Mucosa of rectum (tissue), 2 donors: ENCODE measurements at regions not wholly inside any gene's neighbourhood (a gene's known extent, or its start where the extent isn't known, plus 50 kb on each side); places are given as distances from the start of the nearest gene placed in this dataset.

Source experiments
- H3K27ac ChIP-seq, 2 donors: one replicate each; pipeline ENCODE4 v1.7.0; 2013; ENCODE audit warnings: inconsistent platforms in 2 of 2, low read depth in 2 of 2, low read length in 2 of 2
- H3K27me3 ChIP-seq, 2 donors: one replicate each; pipeline ENCODE4 v1.7.0; 2013; ENCODE audit warnings: low read length in 2 of 2; ENCODE audit not compliant: control insufficient read depth in 2 of 2, insufficient read depth in 2 of 2
- H3K36me3 ChIP-seq, 2 donors: one replicate each; pipeline ENCODE4 v1.7.0; 2013; ENCODE audit warnings: low read length in 2 of 2; ENCODE audit not compliant: control insufficient read depth in 2 of 2, insufficient read depth in 2 of 2
- H3K4me1 ChIP-seq, 2 donors: one replicate each; pipeline ENCODE4 v1.7.0; 2013; ENCODE audit warnings: low read length in 2 of 2, mild to moderate bottlenecking in 1 of 2; ENCODE audit not compliant: control insufficient read depth in 2 of 2, insufficient read depth in 2 of 2
- H3K4me3 ChIP-seq, 2 donors: one replicate each; pipeline ENCODE4 v1.7.0; 2013; ENCODE audit warnings: low read length in 2 of 2
- H3K9ac ChIP-seq, 2 donors: one replicate each; pipeline ENCODE4 v1.7.0; 2013; ENCODE audit warnings: low read length in 2 of 2, low read depth in 1 of 2, mild to moderate bottlenecking in 1 of 2
- H3K9me3 ChIP-seq, 2 donors: one replicate each; pipeline ENCODE4 v1.7.0; 2013; ENCODE audit warnings: low read length in 2 of 2; ENCODE audit not compliant: control insufficient read depth in 2 of 2
- donor health status: healthy.
- donor health status: Normal muscosa, but diverticular disease.

DNA sequence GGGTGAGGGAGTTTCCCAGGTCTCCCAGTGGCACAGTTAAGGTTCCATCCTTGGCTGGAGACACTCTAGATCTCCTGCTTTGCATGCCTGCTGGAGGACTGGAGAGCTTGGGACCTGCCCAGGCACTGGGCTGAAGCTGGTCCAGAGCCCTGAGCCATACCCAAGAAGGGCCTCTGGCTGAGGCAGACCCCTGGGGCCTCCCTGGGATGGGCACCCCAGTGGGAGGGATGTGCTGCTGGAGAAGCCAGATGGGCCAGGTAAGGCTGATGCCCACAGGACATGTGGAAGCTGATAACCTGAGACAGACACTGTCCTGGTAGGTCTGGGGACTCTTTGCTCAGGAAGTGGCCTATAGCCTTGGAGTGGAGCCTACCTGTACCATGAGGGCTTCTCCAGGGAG, 160.7 kb downstream of the TFCP2L1 start:
- peaks cover 0 to 5% of the 10 kb centered on the region in 2 donors for H3K4me1 ChIP-seq
- H3K27ac ChIP-seq: no peak overlapping the region
- no peak overlapping the region for H3K4me3 ChIP-seq
- H3K9me3 ChIP-seq: no peaks in the 10 kb centered on the region
- no peaks in the 10 kb centered on the region for H3K36me3 ChIP-seq
- H3K9ac ChIP-seq: no peak overlapping the region
- no peaks in the 10 kb centered on the region for H3K27me3 ChIP-seq

DNA sequence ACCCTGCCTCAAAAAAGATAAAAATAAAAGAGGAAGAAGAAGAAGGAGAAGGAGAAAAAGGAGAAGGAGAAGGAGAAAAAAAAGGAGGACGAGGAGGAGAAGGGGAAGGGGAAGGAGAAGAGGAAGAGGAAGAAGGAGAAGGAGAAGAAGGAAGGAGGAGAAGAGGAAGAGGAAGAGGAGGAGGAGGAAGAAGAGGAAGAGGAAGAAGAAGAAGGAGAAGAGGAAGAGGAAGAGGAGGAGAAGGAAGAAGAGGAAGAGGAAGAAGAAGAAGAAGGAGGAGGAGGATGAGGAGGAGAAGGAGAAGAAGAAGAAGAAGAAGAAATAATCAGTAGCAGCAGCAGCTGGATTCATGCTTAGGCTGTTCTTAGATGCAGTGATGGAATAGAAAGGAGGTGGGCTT, 159.7 kb downstream of the TFCP2L1 start:
- H3K9ac ChIP-seq: no peak overlapping the region
- no peaks in the 10 kb centered on the region for H3K36me3 ChIP-seq
- H3K4me1 ChIP-seq: peaks cover 0 to 5% of the 10 kb centered on the region in 2 donors
- no peak overlapping the region for H3K4me3 ChIP-seq
- H3K9me3 ChIP-seq: no peaks in the 10 kb centered on the region
- no peaks in the 10 kb centered on the region for H3K27me3 ChIP-seq
- no peak overlapping the region for H3K27ac ChIP-seq

DNA sequence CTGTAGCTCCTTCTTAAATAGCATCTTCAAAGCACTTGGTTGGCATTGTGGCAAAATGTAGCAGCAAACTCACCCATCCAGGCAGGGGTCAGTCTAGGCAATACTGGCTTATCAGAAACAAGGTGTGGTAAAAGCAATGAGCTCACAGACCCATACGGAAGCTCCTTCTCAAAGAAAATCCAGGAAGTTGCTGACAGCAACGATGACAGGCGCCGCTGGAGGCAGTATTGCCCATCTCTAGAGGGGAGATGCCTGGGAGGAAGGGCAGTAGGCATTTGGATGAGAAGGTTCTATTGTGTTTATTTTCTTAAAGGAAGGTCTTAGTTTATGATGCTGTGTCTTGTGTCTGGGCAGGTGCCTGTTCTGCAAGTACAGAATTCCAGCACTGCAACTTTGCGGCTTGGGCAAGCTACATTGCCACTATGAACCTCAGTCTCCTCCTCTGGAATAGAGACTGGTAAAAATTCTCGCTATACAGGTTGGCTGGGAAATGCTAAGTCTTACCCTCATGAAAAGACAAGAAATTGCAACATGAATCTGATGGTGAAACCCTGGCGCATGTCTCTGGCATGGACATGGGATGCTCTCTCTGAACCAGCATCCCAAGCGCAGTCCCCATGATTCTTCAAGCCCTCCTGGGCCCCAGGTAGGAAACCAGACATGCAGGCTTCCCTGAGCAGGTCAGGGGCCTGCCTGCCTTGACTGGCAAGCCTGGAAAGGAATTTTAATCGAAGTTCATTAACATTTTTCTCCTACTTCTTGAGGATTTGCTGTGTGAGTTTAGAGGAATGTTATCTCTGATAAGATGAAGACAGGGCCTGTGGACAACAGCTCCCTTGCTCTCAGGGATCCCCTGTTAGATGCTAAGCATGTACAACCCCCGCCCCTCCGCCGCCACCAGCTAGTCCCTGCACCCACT, 156.0 kb downstream of the TFCP2L1 start:
- Histone ChIP-seq H3K4me1 (peaks cover 0 to 5% of the 10 kb centered on the region in 2 donors), H3K9ac (peak overlapping the region in 1 of 2 donors; percentile 7), H3K27ac (peak overlapping the region in 1 of 2 donors; percentile 57), H3K36me3 (no peaks in the 10 kb centered on the region), H3K4me3 (no peak overlapping the region), H3K27me3 (no peaks in the 10 kb centered on the region), H3K9me3 (no peaks in the 10 kb centered on the region)

DNA sequence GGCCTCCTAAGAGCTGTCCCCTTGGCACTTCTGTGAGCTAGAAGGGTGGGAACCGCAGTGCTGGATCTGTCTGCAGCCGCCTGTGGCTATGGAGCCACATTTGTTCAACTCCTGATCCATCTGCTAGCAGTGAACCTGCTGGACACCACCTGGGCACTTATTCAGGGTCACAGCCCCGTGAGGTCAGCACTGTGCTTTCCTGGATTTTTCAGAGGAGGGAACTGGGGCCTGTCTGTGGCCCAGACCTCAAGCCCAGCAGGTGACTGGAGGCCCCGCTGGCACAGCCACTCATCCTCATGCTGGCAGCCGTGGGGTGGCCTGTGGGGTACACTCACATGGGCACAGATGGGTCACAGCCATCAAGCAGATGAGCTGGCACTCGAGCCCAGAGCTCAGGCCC, 155.3 kb downstream of the TFCP2L1 start:
- Histone ChIP-seq H3K9ac (no peak overlapping the region), H3K4me3 (no peak overlapping the region), H3K27ac (no peak overlapping the region), H3K36me3 (no peaks in the 10 kb centered on the region), H3K4me1 (peaks cover 0 to 5% of the 10 kb centered on the region in 2 donors), H3K27me3 (no peaks in the 10 kb centered on the region), H3K9me3 (no peaks in the 10 kb centered on the region)

DNA sequence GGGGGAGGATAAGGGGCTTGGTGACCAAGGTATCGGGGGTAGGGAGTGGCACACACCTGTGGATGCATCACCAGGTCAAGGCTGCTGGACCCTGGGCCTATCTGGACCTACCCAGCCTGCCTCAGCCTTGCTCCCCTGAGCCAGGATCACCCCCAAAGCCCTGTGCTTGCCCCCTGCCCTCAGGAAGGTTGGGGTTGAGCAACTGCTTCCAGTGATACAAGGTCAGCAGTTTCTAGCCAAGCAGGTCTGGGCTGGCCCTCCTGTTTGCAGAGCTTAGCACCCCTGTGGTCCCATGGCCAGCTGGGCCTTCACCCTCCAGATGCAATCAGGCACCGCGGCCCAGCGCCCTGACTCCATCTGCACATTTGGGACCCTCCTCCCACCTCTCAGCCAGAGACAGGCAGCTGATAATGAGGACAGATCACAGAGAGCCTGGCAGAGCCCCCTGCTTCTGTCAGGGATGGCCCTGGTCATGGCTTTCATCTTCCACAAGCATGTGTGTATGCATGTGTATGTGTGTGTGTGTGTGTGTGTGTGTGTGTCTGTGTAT, 154.6 kb downstream of the TFCP2L1 start:
- Histone ChIP-seq H3K4me3 (no peak overlapping the region), H3K36me3 (no peaks in the 10 kb centered on the region), H3K9ac (no peak overlapping the region), H3K27me3 (no peaks in the 10 kb centered on the region), H3K4me1 (peaks cover 0 to 5% of the 10 kb centered on the region in 2 donors), H3K27ac (no peak overlapping the region), H3K9me3 (no peaks in the 10 kb centered on the region)

DNA sequence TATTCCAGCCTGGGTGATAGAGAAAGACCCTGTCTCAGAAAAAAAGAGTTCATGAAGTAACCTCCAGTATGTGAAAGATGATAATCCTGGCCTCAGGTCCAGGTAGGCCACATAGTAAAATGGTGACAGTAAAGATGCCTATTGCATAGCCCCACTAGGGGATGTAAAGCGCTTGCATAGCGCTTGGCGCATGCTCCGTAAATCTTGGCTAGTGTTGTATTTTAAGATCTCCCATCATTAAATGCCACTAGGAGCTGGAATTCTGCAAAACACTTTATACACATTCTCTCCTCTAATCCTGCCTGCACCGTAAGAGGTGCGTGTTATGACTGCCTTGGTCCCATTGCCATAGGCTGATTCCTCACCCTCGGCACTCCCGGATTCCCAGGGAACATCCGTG, 153.6 kb downstream of the TFCP2L1 start:
- Histone ChIP-seq H3K27ac (no peak overlapping the region), H3K4me3 (no peak overlapping the region), H3K4me1 (peaks cover 0 to 5% of the 10 kb centered on the region in 2 donors), H3K27me3 (no peaks in the 10 kb centered on the region), H3K9ac (no peak overlapping the region), H3K9me3 (no peaks in the 10 kb centered on the region), H3K36me3 (no peaks in the 10 kb centered on the region)

DNA sequence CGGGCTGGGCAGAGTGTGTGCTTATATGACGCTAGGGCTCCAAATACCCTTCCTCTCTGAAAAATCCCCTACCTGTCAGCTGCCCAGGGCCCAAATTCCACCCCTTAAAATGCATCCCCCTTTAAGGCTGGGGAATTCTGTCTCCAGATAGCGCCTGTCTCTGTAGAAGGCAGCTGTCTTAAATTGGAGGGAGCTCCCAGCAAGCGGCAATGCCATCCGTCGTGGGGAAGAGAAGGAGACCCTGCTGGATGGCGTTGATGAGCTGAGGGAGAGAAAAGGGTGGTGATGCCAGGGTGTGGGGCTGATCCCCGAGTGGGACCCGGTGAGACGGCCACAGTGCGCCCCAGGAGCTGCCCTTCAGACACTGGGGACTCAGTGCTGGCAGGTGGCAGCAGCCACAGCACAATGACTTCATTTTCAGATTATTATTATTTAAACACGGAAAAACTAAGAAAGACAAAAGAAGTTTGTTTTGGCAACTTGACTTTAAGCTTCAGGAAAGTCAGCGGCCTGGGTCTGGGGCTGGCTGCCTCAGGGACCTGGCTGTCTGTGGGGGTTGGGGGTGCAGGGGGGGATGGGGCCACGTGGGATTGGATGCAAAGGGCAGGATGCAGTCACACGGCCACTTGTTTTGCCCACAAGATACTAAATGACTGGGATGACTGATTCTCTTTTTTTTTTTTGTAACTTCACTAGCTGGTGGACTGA, 152.8 kb downstream of the TFCP2L1 start:
- Histone ChIP-seq H3K4me3 (no peak overlapping the region), H3K36me3 (no peaks in the 10 kb centered on the region), H3K4me1 (peaks cover 0 to 5% of the 10 kb centered on the region in 2 donors), H3K9me3 (no peaks in the 10 kb centered on the region), H3K9ac (no peak overlapping the region), H3K27ac (no peak overlapping the region), H3K27me3 (no peaks in the 10 kb centered on the region)

DNA sequence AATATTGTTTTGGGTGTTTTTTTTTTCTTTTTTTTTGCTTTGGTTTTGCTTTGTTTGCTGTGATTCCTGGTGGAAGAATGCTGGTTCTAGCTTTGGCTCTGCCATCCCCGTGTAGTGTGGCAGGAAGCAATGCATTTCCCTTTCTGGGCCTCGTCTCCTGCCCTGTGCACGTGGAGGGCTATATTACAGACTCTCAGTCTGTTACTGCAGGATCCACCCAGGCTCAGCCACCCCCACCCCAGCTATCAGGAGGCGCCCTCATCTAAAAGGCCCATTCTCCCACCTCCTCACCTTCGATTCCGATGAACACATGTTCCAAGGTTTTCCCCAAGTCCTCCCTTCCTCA, 152.3 kb downstream of the TFCP2L1 start:
- Histone ChIP-seq H3K4me1 (peaks cover 0 to 5% of the 10 kb centered on the region in 2 donors), H3K9ac (no peak overlapping the region), H3K27me3 (no peaks in the 10 kb centered on the region), H3K4me3 (no peak overlapping the region), H3K9me3 (no peaks in the 10 kb centered on the region), H3K36me3 (no peaks in the 10 kb centered on the region), H3K27ac (no peak overlapping the region)

DNA sequence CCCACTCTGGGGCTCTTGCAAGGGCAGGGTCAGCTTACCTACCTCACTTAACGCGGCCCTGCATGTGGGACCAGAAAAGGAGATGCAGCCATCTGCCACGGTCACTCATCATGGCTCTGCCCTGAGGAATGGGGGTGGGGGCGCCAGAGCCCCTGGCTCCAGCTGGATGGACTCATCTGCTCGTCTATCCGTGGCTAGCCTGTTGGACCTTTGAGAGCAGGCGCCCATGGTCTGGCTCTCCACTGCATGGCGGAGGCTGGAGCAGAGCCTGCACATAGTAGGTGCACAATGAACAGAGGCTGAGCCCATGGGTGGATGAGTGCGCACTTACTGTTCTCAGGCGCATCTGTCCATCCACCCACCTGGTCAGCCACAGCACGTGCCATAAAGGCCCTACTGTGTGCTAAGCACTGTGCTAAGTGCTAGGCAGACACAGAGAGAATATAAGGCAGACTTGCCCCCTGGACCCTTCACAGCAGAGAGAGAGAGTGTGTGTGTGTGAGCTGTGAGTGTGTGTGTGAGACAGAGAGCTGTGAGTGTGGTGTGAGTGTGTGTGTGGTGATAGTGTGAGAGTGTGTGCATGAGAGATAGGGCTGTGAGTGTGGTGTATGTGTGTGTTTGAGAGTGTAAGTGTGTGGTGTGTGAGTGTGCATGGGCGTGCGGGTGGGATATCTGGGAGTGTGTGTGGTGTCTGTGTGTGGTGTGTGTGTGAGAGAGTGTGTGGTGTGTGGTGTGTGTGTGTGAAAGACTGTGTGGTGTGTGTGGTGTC, 151.3 kb downstream of the TFCP2L1 start:
- H3K36me3 ChIP-seq: no peaks in the 10 kb centered on the region
- H3K9me3 ChIP-seq: no peaks in the 10 kb centered on the region
- H3K27me3 ChIP-seq: no peaks in the 10 kb centered on the region
- no peaks in the 10 kb centered on the region for H3K4me1 ChIP-seq
- no peak overlapping the region for H3K9ac ChIP-seq
- H3K27ac ChIP-seq: no peak overlapping the region
- no peak overlapping the region for H3K4me3 ChIP-seq
